SK-MEL-5 (cell line): ENCODE measurements at regions not wholly inside any gene's neighbourhood (a gene's known extent, or its start where the extent isn't known, plus 50 kb on each side); places are given as distances from the start of the nearest gene placed in this dataset.
"Not testable (repeated sequence)": the region's sequence is repeated elsewhere in the genome, so short reads cannot be mapped to it uniquely, and the experiment has no call there.

Experiments
- DNase-seq: peaks from one replicate; pipeline ENCODE4 v3.0.0-alpha.2; 2016; ENCODE audit warnings: low read depth, low spot score
- in situ Hi-C: cut with HindIII; loops from 2 replicates; pipeline ENCODE4 v1.10.0; 2016; ENCODE audit warnings: low sequenced_read_pairs, high pct_unique_total_duplicates, low pct_unique_long_range_greater_than_20kb

DNA sequence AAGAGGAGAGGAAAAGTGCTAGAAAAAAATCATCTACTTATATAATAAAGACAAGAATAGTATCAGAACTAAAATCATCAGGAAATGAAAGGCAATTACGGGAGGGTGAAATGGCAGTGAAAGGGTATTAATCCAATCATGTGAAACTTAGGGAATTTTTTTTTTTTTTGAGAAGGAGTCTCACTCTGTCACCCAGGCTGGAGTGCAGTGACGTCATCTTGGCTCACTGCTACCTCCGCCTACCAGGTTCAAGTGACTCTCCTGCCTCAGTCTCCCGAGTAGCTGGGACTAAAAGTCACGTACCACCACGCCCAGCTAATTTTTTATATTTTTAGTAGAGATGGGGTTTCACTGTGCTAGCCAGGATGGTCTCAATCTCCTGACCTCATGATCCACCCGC is 501.3 kb downstream of the COL12A1 start:
- DNase-seq, in situ Hi-C loops: not testable (repeated sequence)

GRCh38 chr6:74690365-74690764 is 515.5 kb downstream of the COL12A1 start:
- in situ Hi-C loops, result no loop called here
- DNase-seq, result no peak

DNA sequence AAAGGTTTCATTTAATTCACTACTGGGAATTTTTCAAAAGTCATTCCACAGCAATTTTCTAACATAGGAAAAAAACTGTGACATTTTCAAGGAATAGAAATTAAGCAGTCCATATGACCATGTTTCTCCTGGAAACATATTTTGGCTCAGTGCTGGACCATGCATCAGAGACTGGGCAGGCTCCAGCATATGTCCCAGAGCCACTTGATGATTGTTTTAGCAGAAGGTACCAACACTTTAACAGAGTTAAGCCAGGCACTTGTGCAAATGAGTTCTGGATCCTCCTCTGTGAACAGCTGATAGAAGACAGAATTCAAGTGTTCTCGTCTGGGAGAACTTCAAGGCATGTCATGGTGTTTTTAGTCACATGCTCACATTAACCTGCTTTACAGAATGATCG is 516.3 kb downstream of the COL12A1 start:
- in situ Hi-C loops, result no loop called here
- no peak for DNase-seq

GRCh38 chr6:74677463-74677862 is 528.4 kb downstream of the COL12A1 start:
- in situ Hi-C loops, result no loop called here
- no peak for DNase-seq

DNA sequence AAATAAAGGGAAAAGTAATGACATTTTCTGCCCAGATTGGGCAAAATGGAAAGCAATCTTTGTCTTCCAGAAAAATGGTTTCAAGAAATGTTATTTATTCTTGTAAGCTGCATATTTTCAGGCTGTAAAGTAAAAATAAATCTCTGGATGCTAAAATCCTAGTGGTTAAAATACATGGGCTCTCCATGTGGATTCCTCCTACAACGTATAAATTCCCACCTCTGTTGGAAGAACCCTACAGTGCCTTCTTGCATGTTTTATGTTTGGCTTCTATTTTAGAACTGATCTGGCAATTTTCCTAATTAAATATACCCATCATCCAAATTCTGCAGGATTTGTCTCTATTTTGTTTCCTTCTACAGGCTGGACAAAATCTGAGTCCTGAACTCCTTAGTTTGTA is 528.9 kb downstream of the COL12A1 start:
- in situ Hi-C loops, result no loop called here

DNA sequence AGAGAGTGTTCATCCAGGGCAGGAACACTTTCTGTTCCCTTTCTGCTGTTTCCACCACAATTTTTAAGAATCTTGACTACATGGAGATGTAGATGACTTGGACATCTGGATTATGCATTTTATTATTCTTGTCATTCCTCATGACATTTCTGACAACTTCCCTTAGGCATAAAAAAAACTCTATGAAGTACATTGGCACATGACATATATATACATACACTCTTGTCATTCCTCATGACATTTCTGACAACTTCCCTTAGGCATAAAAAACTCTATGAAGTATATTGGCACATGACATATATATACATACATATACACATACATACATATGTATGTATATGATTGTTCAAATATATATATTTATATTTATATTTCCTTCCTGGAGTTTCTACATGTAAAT is 531.5 kb downstream of the COL12A1 start:
- DNase-seq, result no peak

More for the DNA sequence above, 528.9 kb downstream of the COL12A1 start:
- no peak for DNase-seq

DNA sequence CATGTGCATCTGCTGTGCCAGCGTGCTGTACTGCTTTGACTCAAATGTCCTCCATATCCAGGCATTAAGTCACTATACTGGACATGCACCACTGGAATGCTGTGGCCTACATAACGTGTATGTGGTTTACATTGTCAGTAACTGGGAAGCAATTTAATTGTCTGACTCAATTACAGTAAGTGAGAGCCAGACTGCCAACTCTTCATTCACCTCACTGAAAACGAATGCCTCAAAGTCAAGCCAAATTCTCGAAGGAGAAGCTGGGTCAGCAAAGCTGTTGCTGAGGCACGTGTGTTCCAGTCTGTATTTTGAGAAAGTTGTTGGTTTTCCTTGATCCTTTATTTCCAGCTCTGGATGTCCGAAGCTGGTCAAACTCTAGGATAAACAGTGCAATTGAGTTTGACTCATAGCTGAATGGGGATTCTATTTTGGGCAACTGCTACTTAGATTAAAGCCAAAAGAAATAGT is 534.3 kb downstream of the COL12A1 start:
- DNase-seq, result no peak
- in situ Hi-C loops, result no loop called here

More for the DNA sequence above, 531.5 kb downstream of the COL12A1 start:
- in situ Hi-C loops, result no loop called here

GRCh38 chr6:74658391-74658790 is 547.5 kb downstream of the COL12A1 start:
- DNase-seq, result no peak
- in situ Hi-C loops, result no loop called here

DNA sequence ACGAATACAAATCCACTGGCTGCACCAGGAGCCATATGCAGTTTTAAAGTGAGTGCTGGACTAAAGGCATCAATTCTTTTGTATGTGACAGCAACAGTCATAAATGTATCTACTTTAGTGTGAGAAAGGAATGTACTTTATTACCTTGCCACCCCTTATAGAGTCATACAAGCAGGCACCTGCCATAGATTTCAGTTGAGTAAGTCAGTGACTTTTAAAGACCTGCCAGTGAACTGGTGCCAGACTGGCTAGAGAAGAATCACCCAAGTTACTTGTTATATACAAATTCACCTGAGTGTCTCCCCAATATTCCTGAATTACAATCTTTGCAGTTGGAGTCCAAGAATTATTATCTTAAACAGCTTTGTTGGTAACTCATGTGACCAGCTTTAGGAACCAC is 547.9 kb downstream of the COL12A1 start:
- in situ Hi-C loops, result no loop called here

GRCh38 chr6:74657011-74657410 is 548.8 kb downstream of the COL12A1 start:
- DNase-seq, result peak; percentile 1
- in situ Hi-C loops, result no loop called here

More for the DNA sequence above, 547.9 kb downstream of the COL12A1 start:
- DNase-seq, result no peak

DNA sequence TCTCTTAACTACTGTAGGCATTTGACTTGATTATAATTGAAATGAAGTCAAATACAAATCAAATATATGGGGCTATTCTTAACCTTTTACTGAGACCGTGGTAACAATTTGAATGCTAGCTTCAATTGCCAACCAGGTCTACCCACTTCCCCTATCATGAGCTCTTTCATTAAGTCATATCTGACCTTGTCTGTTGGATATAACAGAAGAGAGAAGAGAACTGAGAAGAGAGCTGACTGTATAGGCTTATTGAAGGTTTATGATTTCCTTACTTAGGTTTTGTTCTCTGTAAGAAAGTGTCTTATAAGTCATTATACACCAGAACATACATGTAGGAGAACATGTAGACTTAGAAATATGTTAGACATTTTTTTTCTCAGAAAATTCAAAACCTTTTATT is 549.4 kb downstream of the COL12A1 start:
- DNase-seq, result no peak
- in situ Hi-C loops, result no loop called here

GRCh38 chr6:74654296-74654695 is 551.6 kb downstream of the COL12A1 start:
- DNase-seq, result peak; percentile 54
- in situ Hi-C loops, result no loop called here

- DNase-seq, result no peak
- in situ Hi-C loops, result no loop called here
These were observed 553.7 kb downstream of the COL12A1 start for GRCh38 chr6:74651948-74652842.

- in situ Hi-C loops, result no loop called here
These were observed 555.2 kb downstream of the COL12A1 start for GRCh38 chr6:74650668-74651067.

DNA sequence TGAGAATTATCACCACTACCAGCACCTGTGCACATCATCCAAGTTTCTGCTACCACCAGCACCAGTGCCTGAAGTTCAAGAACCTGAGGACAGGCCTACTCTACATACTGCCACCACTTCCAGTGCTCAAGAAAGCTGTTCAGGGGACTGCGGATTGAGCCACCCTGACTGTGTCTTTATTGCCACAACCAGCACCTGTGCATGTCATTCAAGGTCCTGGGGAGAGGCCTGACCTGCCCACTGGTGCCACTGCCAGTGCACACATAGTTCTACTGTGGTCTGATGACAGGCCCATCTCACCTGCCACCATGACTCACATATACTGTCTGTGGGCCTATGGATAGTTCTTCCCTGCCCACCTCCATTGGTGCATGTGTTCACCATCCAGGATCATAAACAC is 559.4 kb downstream of the COL12A1 start:
- in situ Hi-C loops, result no loop called here
- no peak for DNase-seq

More at GRCh38 chr6:74650668-74651067, 555.2 kb downstream of the COL12A1 start:
- DNase-seq, result no peak

DNA sequence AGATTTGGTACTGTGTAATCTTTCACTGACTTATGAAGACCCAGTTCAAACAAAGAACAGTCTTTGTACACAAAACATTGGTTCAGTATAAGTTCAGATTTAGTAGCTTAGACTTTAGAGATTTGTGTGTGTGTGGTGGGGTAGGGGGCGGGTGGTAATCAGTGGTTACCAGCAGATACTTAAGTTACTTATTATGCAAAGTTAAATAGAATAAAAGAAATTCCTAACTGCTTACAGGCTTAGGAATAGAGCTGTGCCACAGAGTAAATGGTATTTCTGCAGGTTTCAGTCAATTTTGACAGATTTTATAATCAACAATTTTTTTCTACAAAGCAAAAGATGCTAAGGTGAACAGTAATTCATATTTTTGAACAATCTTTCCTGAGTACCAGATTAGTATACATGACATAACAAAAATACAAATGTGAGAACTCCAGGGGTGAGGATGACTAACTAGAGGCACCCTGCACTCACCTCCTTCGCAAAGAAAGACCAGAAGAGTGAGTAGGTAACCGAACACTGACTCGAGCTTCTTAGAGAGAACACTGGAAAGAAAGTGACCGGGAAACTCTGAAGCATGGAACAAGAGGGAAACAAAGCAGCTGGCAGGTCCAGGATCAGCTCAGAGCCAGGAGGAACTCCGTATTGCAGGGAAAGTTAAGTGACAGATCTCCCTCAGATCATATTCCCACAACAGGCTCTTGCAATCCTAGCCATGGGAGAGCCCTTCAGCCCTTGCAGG is 560.6 kb downstream of the COL12A1 start:
- in situ Hi-C loops, result no loop called here
- DNase-seq, result no peak

- in situ Hi-C loops, result no loop called here
- no peak for DNase-seq
These were observed 563.8 kb downstream of the COL12A1 start for GRCh38 chr6:74642101-74642500.

DNA sequence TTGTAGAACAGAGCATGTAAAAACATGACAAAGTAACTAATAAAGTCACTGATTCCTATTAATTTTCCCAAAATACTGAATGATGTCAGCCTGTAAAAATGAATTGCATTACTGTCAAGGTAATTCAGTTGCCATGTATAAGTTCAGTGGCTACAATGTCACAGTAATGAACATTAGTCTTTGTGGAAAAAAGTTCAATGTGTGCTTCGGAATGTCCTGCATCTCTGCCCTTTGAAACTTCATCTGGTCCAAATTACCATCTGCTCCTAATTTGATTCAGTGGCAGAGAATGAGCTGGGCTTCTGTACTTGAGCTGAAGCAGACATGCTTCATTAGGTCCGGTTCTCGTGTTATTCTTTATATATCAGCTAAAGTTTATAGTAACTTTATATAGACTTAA is 567.4 kb downstream of the COL12A1 start:
- in situ Hi-C loops, result no loop called here
- no peak for DNase-seq
